Calu3 (cell line): ENCODE measurements at regions not wholly inside any gene's neighbourhood (a gene's known extent, or its start where the extent isn't known, plus 50 kb on each side); places are given as distances from the start of the nearest gene placed in this dataset.

Source experiments
- BruUV-seq: library from RNA; stranded (reverse); fragments of 400-500 nt; replicated peaks from 2 replicates; lab custom pipeline; 2021; lab: Mats Ljungman, UMichigan
- CTCF ChIA-PET: fragments of 300-600 bp; sonication (Branson Sonifier 250); formaldehyde crosslinking; loops from one replicate; lab custom pipeline; 2022; ENCODE audit warnings: antibody characterized with exemption; lab: Charles Lee
- DNase-seq: peaks from one replicate; pipeline ENCODE4 v3.0.0; 2022
- H3K27ac Mint-ChIP-seq: one replicate; pipeline ENCODE4 v1.8.0; 2022; ENCODE audit warnings: mixed read lengths; ENCODE audit not compliant: unreplicated experiment
- H3K27me3 Mint-ChIP-seq: one replicate; pipeline ENCODE4 v1.8.0; 2022; ENCODE audit warnings: mixed read lengths; ENCODE audit not compliant: unreplicated experiment
- H3K36me3 Mint-ChIP-seq: one replicate; pipeline ENCODE4 v1.8.0; 2022; ENCODE audit warnings: mild to moderate bottlenecking, moderate library complexity, mixed read lengths; ENCODE audit not compliant: insufficient read depth, unreplicated experiment
- H3K4me1 Mint-ChIP-seq: one replicate; pipeline ENCODE4 v1.8.0; 2022; ENCODE audit warnings: mild to moderate bottlenecking, low read depth, mixed read lengths; ENCODE audit not compliant: unreplicated experiment
- H3K4me3 Mint-ChIP-seq: one replicate; pipeline ENCODE4 v1.8.0; 2022; ENCODE audit warnings: mild to moderate bottlenecking, low read depth, moderate library complexity, mixed read lengths; ENCODE audit not compliant: unreplicated experiment
- H3K9me3 Mint-ChIP-seq: one replicate; pipeline ENCODE4 v1.8.0; 2022; ENCODE audit warnings: low read depth, mixed read lengths; ENCODE audit not compliant: unreplicated experiment
- CTCF ChIP-seq: fragments of 200-600 bp; IDR thresholded peaks from one replicate; pipeline ENCODE4 v1.8.0; 2022; ENCODE audit warnings: antibody characterized with exemption; ENCODE audit not compliant: unreplicated experiment
- intact Hi-C: fragments of 100-400 bp; cut with micrococcal nuclease; formaldehyde crosslinking; loops from one replicate; pipeline ENCODE4 v1.10.0; 2022; ENCODE audit not compliant: unreplicated experiment

GRCh38 chr9:25990376-25990775 lies 312.1 kb upstream of the TUSC1 start:
- Mint-ChIP-seq H3K4me3 (no peak overlapping the region), H3K27me3 (no peaks in the 10 kb centered on the region)
- intact Hi-C loops = no loop called here

GRCh38 chr9:25975667-25976066 lies 297.4 kb upstream of the TUSC1 start:
- no TSS peak for BruUV-seq
- intact Hi-C loops = no loop called here
- H3K4me3 Mint-ChIP-seq = no peak overlapping the region
- H3K36me3 Mint-ChIP-seq = no peaks in the 10 kb centered on the region
- no peak for TF ChIP-seq CTCF
- H3K27ac Mint-ChIP-seq = no peak overlapping the region
- peaks cover 11% of the 10 kb centered on the region for H3K9me3 Mint-ChIP-seq
- no peaks in the 10 kb centered on the region for H3K4me1 Mint-ChIP-seq
- DNase-seq = no peak
- CTCF ChIA-PET = no interaction called here
- H3K27me3 Mint-ChIP-seq = no peaks in the 10 kb centered on the region

More at GRCh38 chr9:25990376-25990775, 312.1 kb upstream of the TUSC1 start:
- H3K27ac Mint-ChIP-seq = no peak overlapping the region
- no peak for DNase-seq
- H3K4me1 Mint-ChIP-seq = no peaks in the 10 kb centered on the region
- TF ChIP-seq CTCF = no peak
- H3K9me3 Mint-ChIP-seq = peaks cover 19% of the 10 kb centered on the region
- H3K36me3 Mint-ChIP-seq = no peaks in the 10 kb centered on the region
- CTCF ChIA-PET = no interaction called here
- no TSS peak for BruUV-seq

GRCh38 chr9:25964239-25964638 lies 286.0 kb upstream of the TUSC1 start:
- TF ChIP-seq CTCF = no peak
- H3K36me3 Mint-ChIP-seq = peaks cover 4% of the 10 kb centered on the region
- H3K4me3 Mint-ChIP-seq = no peak overlapping the region
- BruUV-seq = no TSS peak
- DNase-seq = no peak
- no peaks in the 10 kb centered on the region for H3K27me3 Mint-ChIP-seq
- H3K9me3 Mint-ChIP-seq = peaks cover 7% of the 10 kb centered on the region
- no peaks in the 10 kb centered on the region for H3K4me1 Mint-ChIP-seq
- CTCF ChIA-PET = no interaction called here
- intact Hi-C loops = no loop called here
- H3K27ac Mint-ChIP-seq = no peak overlapping the region

- Mint-ChIP-seq H3K4me3 (no peak overlapping the region), H3K27me3 (no peaks in the 10 kb centered on the region), H3K27ac (no peak overlapping the region), H3K4me1 (no peaks in the 10 kb centered on the region), H3K9me3 (peaks cover 14% of the 10 kb centered on the region), H3K36me3 (no peaks in the 10 kb centered on the region)
- intact Hi-C loops = no loop called here
- BruUV-seq = no TSS peak
- no peak for TF ChIP-seq CTCF
- CTCF ChIA-PET = interaction anchor here (1.0 kb wide), 1 partner anchor 237 kb away, joined by 3 read pairs; no protein-coding TSS in a partner anchor
- DNase-seq = no peak
These were observed 281.9 kb upstream of the TUSC1 start for GRCh38 chr9:25960178-25960577.
